RWPE2 (cell line): ENCODE measurements at regions not wholly inside any gene's neighbourhood (a gene's known extent, or its start where the extent isn't known, plus 50 kb on each side); places are given as distances from the start of the nearest gene placed in this dataset.

Source experiments
- ATAC-seq: fragments of 200-7000 bp; cut with Tn5 transposase; 3 replicates; pipeline ENCODE4 v1.9.1; 2021; ENCODE audit warnings: low read depth
- DNase-seq: peaks from one replicate; pipeline ENCODE4 v3.0.0-alpha.2; 2020; ENCODE audit warnings: low spot score
- H3K27ac ChIP-seq: fragments of 450-650 bp; 2 replicates; pipeline ENCODE4 v1.5.1; 2017; ENCODE audit warnings: mild to moderate bottlenecking; ENCODE audit not compliant: poor library complexity, severe bottlenecking
- H3K27me3 ChIP-seq: fragments of 250-450 bp; sonication (Bioruptor Pico); 2 replicates; pipeline ENCODE4 v1.5.1; 2021; ENCODE audit warnings: mild to moderate bottlenecking, moderate library complexity; ENCODE audit not compliant: insufficient read depth, poor library complexity, severe bottlenecking
- H3K36me3 ChIP-seq: fragments of 250-450 bp; sonication (Bioruptor Pico); 2 replicates; pipeline ENCODE4 v1.5.1; 2020; ENCODE audit warnings: low read depth, mild to moderate bottlenecking, moderate library complexity
- H3K4me1 ChIP-seq: fragments of 250-450 bp; sonication (Bioruptor Pico); 2 replicates; pipeline ENCODE4 v1.5.1; 2021; ENCODE audit warnings: mild to moderate bottlenecking, moderate library complexity; ENCODE audit not compliant: insufficient read depth, poor library complexity, severe bottlenecking
- H3K4me3 ChIP-seq: fragments of 250-450 bp; sonication (Bioruptor Pico); 2 replicates; pipeline ENCODE4 v1.5.1; 2021; ENCODE audit warnings: mild to moderate bottlenecking, moderate library complexity; ENCODE audit not compliant: severe bottlenecking
- H3K9me3 ChIP-seq: fragments of 250-450 bp; sonication (Bioruptor Pico); 2 replicates; pipeline ENCODE4 v1.5.1; 2021; ENCODE audit warnings: mild to moderate bottlenecking, moderate library complexity; ENCODE audit not compliant: severe bottlenecking
- CTCF ChIP-seq: fragments of 450-650 bp; IDR thresholded peaks from one replicate; pipeline ENCODE4 v1.5.1; 2017; ENCODE audit warnings: mild to moderate bottlenecking, moderate library complexity; ENCODE audit not compliant: poor library complexity, severe bottlenecking

GRCh38 chr3:43871627-43872245 is 181.0 kb downstream of the ABHD5 start:
- Histone ChIP-seq H3K27ac (peak overlapping the region; percentile 98), H3K9me3 (no peaks in the 10 kb centered on the region), H3K27me3 (no peaks in the 10 kb centered on the region), H3K36me3 (no peaks in the 10 kb centered on the region), H3K4me1 (peaks cover 72% of the 10 kb centered on the region), H3K4me3 (no peak overlapping the region)
- ATAC-seq: no peak; the same call in 2 of the 3 replicates
- TF ChIP-seq CTCF: no peak
- DNase-seq: no peak

GRCh38 chr3:43872301-43872700 is 181.6 kb downstream of the ABHD5 start:
- H3K36me3 ChIP-seq: no peaks in the 10 kb centered on the region
- peaks cover 68% of the 10 kb centered on the region for H3K4me1 ChIP-seq
- peak; percentile 81 for ATAC-seq
- peak; percentile 73 for DNase-seq
- H3K9me3 ChIP-seq: no peaks in the 10 kb centered on the region
- no peak overlapping the region for H3K4me3 ChIP-seq
- no peaks in the 10 kb centered on the region for H3K27me3 ChIP-seq
- no peak for TF ChIP-seq CTCF
- H3K27ac ChIP-seq: peak overlapping the region; percentile 98

GRCh38 chr3:43872901-43873300 is 182.2 kb downstream of the ABHD5 start:
- Histone ChIP-seq H3K27ac (peak overlapping the region; percentile 98), H3K36me3 (no peaks in the 10 kb centered on the region), H3K27me3 (no peaks in the 10 kb centered on the region), H3K4me1 (peaks cover 63% of the 10 kb centered on the region), H3K4me3 (no peak overlapping the region), H3K9me3 (no peaks in the 10 kb centered on the region)
- DNase-seq (no peak), ATAC-seq (no peak)
- no peak for TF ChIP-seq CTCF

GRCh38 chr3:43873723-43874122 is 183.0 kb downstream of the ABHD5 start:
- Histone ChIP-seq H3K9me3 (no peaks in the 10 kb centered on the region), H3K36me3 (no peaks in the 10 kb centered on the region), H3K27me3 (no peaks in the 10 kb centered on the region), H3K4me1 (peaks cover 58% of the 10 kb centered on the region), H3K4me3 (no peak overlapping the region), H3K27ac (peak overlapping the region; percentile 98)
- DNase-seq (no peak), ATAC-seq (no peak)
- no peak for TF ChIP-seq CTCF

- no peak for TF ChIP-seq CTCF
- Histone ChIP-seq H3K4me3 (no peak overlapping the region), H3K4me1 (peaks cover 54% of the 10 kb centered on the region), H3K9me3 (no peaks in the 10 kb centered on the region), H3K27me3 (no peaks in the 10 kb centered on the region), H3K36me3 (no peaks in the 10 kb centered on the region), H3K27ac (peak overlapping the region; percentile 98)
- ATAC-seq (no peak), DNase-seq (no peak)
Measured at GRCh38 chr3:43874290-43874689, 183.6 kb downstream of the ABHD5 start.
